Right hindlimb (tissue), 1 donor: ENCODE measurements at regions not wholly inside any gene's neighbourhood (a gene's known extent, or its start where the extent isn't known, plus 50 kb on each side); places are given as distances from the start of the nearest gene placed in this dataset.

Experiments
- DNase-seq: peaks from one replicate; pipeline ENCODE4 v3.0.0-alpha.2; 2018

DNA sequence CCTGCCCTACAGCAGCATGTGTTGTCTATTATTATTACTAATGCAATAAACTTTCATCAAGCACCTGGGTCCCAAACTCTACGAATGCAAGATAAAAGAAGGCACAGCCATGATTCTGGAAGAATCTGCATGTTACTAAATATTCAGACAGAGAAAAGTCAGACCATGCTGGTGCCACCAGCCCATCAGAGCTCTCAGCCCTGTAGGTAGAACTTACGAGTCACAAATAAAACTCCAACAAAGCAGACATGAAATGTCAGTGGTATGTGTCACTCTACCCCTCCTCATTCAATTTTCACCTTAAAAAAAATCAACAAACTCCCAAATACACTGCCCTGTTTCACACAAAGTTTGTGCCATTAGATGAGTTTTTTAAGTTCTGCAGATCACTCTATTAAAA is 62.4 kb upstream of the TIAM1 start:
- no peak for DNase-seq

GRCh38 chr21:31405604-31406003 is 61.5 kb upstream of the TIAM1 start:
- no peak for DNase-seq

DNA sequence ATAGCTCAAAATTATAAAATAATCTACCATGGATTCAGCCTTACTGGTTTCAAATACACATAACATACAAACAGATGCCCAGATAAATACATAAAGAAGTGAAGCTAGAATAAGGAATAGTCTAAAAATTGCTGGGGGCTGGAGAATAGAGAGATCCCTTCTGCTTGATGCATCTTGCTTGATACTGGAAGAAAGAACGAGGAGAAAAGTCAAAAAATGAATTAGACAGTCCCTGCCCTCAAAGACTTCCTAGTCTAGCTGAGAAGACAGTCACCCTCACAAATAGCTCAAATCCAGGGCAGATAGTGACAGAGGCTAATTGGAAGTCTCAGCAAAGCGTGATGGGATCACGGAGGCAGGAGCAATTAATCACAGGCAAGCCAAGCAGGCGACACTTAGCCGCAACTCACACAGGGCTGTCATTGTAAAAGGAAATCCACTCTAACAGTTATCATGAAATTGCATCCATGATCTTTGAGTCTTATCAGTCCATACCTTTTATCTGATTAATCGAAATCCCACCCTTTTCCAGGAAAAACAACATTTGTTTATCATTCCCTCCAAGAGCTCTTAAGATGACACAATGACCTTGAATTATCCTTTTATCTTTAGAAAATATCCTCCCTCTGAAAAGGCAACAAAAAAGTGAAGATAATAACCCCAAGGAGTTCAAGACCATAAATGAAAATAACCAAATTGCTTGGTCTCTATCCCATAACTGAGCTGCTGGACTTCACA is 59.7 kb upstream of the TIAM1 start:
- DNase-seq: no peak

DNA sequence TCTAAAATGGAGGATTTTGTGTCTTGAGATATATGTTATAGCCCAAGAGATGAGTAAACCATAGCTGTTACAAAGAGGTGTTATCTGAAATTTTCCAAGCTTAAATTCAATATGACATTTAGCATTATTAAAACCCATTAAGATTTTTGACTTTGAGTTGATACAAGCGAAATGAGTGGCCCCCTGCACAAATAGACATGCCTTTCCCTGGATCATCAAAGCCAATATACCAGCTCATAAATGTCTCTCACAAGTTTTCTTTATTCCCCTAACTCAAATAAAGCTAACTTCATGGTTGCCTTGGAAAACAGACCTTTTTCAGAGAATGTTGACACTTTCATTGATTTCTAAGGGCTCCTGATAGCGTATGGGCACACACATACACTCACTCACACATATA is 55.5 kb upstream of the TIAM1 start:
- no peak for DNase-seq

DNA sequence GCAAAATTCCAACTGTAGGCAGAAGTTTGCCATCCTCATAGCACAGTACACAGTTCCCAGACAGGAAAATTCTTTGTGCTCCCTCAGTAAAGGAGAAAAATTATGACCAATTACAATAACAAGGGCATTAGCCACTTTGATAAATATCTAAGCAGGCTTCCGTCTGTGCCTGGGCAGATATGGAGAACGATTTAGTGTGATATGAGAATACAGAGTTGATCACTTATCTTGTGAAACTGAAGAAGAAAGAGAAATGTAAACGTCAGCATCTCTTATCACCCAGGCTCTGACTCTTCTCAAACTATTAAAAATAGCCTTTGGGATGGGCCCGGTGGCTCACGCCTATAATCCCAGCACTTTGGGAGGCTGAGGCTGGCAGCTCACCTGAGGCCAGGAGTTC is 54.5 kb upstream of the TIAM1 start:
- DNase-seq: no peak

DNA sequence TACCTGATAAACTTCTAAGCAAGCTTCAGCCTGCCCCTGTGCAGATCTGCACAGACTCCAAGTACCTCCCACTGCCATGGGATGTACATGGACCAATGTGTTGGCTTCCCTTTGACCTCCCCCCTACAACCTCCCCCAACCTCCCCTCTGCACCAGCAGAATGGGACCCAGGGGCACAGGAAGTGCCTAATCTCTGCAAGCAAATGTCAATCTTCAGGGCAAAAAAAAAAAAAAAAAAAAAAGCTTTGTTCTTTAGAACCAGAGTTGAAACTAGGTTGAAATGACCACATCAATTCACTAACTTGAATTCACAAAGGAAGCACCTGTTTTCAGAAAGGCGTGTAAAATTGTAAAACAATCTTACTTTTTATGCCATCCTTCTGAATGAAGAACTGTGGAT is 53.9 kb upstream of the TIAM1 start:
- no peak for DNase-seq

DNA sequence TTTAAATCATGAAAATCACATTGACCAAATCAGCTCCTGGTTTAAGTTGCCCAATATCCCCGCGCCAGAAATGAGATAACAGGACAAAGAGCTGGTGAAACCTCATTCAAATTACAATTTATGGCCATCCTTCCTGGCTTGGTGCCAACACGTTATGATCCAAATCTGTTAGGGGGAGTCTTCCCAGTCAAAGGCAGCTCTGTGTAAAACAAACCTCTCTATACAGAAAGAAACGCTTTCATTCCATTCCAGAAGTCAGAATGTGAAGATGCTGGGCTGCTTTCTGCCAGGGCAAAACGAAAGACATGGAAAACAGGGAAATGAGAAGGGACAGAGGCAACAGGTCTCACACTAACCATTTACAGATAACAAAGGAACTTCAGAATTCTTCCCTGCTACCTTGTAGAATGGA is 53.5 kb upstream of the TIAM1 start:
- no peak for DNase-seq

DNA sequence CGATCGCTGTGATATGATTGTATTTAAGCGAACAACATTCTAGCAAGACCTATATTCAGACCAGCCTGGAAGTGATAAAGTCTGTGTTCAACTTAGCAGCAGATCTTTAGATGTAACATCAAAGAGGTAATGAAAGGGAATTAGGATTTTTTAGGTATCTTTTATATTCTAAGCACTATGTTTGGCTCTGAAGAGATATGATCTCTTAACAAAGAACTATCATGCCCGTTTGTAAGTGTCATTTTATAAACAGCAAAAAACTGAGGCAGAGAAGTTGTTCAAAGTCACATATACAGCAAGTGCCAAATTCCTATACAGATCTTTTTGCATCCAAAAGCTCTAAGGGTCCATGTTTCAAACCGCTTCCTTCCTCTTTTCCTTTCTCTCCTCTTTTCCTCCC is 53.0 kb upstream of the TIAM1 start:
- no peak for DNase-seq

- DNase-seq: no peak
These were observed 52.3 kb upstream of the TIAM1 start for GRCh38 chr21:31396399-31396798.

GRCh38 chr21:31395791-31396190 is 51.7 kb upstream of the TIAM1 start:
- DNase-seq: no peak

DNA sequence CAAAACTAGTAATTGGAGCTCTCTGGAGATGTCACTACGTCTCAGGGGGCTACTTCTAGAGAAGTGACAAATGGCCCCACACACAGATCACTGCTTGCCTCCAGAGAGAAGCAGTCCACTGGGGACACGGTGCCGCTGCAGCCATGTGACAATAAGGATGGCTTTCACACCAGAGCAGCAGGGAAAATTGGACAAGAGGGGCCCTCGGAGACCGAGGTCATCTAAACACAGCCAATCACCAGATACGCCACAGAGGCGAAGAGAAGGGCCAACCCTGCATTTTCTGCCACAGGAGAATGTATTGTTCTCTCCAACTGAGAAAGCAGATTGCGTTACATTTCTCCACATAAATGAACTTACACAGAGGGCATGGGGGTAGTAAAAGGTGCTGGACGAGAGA is 51.2 kb upstream of the TIAM1 start:
- no peak for DNase-seq

DNA sequence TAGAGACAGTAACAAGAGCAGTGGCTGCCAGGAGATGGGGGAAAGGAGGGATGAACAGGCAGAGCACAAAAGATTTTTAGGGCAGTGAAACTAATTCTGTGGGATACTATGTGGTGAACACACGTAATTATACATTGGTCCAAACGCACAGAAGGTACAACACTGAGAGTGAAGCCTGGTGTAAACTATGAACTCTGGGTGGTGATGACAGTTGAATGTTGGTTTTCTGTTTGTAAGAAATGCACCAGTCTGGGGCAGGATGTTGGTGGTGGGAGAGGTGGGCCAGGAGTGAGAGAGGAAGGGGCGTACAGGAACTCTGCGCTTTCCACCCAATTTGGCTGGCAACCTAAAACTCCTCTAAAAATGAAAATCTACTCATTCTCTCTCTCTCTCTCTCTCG is 50.2 kb upstream of the TIAM1 start:
- no peak for DNase-seq
